ENCODE measurements at regions not wholly inside any gene's neighbourhood (a gene's known extent, or its start where the extent isn't known, plus 50 kb on each side); places are given as distances from the start of the nearest gene placed in this dataset.

- no peak overlapping the region for H3K9ac ChIP-seq (ENCODE audit: low read length)
- no peak overlapping the region for H3K4me3 Mint-ChIP-seq (ENCODE audit: unreplicated experiment)
- no peaks in the 10 kb centered on the region for H3K9me3 Mint-ChIP-seq (ENCODE audit: unreplicated experiment)
- no peak for DNase-seq (ENCODE audit: low read depth)
- no peak overlapping the region for H3K4me3 ChIP-seq (ENCODE audit: insufficient read depth, low read depth, low read length)
- H3K27ac ChIP-seq (ENCODE audit: low read depth, low read length): no peak overlapping the region
- H3K36me3 ChIP-seq (ENCODE audit: insufficient read depth, low read length): no peaks in the 10 kb centered on the region
- no peaks in the 10 kb centered on the region for H4K20me1 ChIP-seq (ENCODE audit: insufficient read depth, low read length)
- no peaks in the 10 kb centered on the region for H3K27me3 Mint-ChIP-seq (ENCODE audit: low read depth, unreplicated experiment)
- H3K27me3 ChIP-seq (ENCODE audit: insufficient read depth, low read length): no peaks in the 10 kb centered on the region
- TF ChIP-seq, protein P1, sequence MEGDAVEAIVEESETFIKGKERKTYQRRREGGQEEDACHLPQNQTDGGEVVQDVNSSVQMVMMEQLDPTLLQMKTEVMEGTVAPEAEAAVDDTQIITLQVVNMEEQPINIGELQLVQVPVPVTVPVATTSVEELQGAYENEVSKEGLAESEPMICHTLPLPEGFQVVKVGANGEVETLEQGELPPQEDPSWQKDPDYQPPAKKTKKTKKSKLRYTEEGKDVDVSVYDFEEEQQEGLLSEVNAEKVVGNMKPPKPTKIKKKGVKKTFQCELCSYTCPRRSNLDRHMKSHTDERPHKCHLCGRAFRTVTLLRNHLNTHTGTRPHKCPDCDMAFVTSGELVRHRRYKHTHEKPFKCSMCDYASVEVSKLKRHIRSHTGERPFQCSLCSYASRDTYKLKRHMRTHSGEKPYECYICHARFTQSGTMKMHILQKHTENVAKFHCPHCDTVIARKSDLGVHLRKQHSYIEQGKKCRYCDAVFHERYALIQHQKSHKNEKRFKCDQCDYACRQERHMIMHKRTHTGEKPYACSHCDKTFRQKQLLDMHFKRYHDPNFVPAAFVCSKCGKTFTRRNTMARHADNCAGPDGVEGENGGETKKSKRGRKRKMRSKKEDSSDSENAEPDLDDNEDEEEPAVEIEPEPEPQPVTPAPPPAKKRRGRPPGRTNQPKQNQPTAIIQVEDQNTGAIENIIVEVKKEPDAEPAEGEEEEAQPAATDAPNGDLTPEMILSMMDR (IDR thresholded peaks at IDR 0.05; ENCODE audit: insufficient read depth, low read depth, low read length): no peak
- TF ChIP-seq EZH2 (IDR thresholded peaks at IDR 0.05; ENCODE audit: insufficient read depth, low read length): no peak
- peaks cover 6% of the 10 kb centered on the region for H3K4me1 Mint-ChIP-seq (ENCODE audit: low read depth, unreplicated experiment)
- no peak overlapping the region for H3K4me2 ChIP-seq (ENCODE audit: low read length)
- no peak for FAIRE-seq
- no peak overlapping the region for H2AFZ ChIP-seq (ENCODE audit: low read depth, low read length)
- H3K79me2 ChIP-seq (ENCODE audit: insufficient read depth, low read length): no peaks in the 10 kb centered on the region
- H3K4me1 ChIP-seq (ENCODE audit: insufficient read depth, low read length): no peaks in the 10 kb centered on the region
- no peak overlapping the region for H3K27ac Mint-ChIP-seq (ENCODE audit: unreplicated experiment)
- H3K9me3 ChIP-seq (ENCODE audit: insufficient read depth, low read depth, low read length): no peaks in the 10 kb centered on the region
- no peaks in the 10 kb centered on the region for H3K36me3 Mint-ChIP-seq (ENCODE audit: low read depth, unreplicated experiment)
These were observed 84.5 kb upstream of the SEMA3C start for GRCh38 chr7:81003326-81003725.

DNA sequence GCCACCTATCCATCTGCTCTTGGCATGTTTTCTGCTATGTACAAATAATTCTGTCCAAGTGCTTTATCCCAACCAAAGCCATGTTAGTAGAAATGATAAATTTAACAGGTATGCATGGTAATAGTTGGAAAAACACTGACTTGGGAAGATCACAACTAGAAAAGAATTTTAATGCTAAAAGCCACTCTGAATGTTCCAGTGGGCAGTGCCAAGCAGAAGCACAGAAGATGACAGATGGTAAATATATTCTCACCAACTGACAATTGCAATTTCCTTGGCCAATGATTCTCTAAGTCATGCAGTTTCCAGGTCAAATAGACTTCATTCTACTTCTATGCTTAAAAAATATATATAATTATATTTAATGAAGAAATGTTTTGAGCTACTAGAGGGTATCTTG lies 83.6 kb upstream of the SEMA3C start:
- Histone ChIP-seq H3K27ac (ENCODE audit: low read depth, low read length) (no peak overlapping the region), H4K20me1 (ENCODE audit: insufficient read depth, low read length) (no peaks in the 10 kb centered on the region), H3K9ac (ENCODE audit: low read length) (no peak overlapping the region), H3K36me3 (ENCODE audit: insufficient read depth, low read length) (no peaks in the 10 kb centered on the region), H3K4me1 (ENCODE audit: insufficient read depth, low read length) (no peaks in the 10 kb centered on the region), H3K79me2 (ENCODE audit: insufficient read depth, low read length) (no peaks in the 10 kb centered on the region), H3K9me3 (ENCODE audit: insufficient read depth, low read depth, low read length) (no peaks in the 10 kb centered on the region), H3K4me2 (ENCODE audit: low read length) (no peak overlapping the region), H2AFZ (ENCODE audit: low read depth, low read length) (no peak overlapping the region), H3K4me3 (ENCODE audit: insufficient read depth, low read depth, low read length) (no peak overlapping the region), H3K27me3 (ENCODE audit: insufficient read depth, low read length) (no peaks in the 10 kb centered on the region)
- Mint-ChIP-seq H3K4me1 (ENCODE audit: low read depth, unreplicated experiment) (peaks cover 6% of the 10 kb centered on the region), H3K4me3 (ENCODE audit: unreplicated experiment) (no peak overlapping the region), H3K9me3 (ENCODE audit: unreplicated experiment) (no peaks in the 10 kb centered on the region), H3K27ac (ENCODE audit: unreplicated experiment) (no peak overlapping the region), H3K27me3 (ENCODE audit: low read depth, unreplicated experiment) (no peaks in the 10 kb centered on the region), H3K36me3 (ENCODE audit: low read depth, unreplicated experiment) (no peaks in the 10 kb centered on the region)
- TF ChIP-seq, protein P1 (IDR thresholded peaks at IDR 0.05; ENCODE audit: insufficient read depth, low read depth, low read length): no peak
- no peak for TF ChIP-seq EZH2 (IDR thresholded peaks at IDR 0.05; ENCODE audit: insufficient read depth, low read length)
- DNase-seq (ENCODE audit: low read depth): no peak
- no peak for FAIRE-seq

DNA sequence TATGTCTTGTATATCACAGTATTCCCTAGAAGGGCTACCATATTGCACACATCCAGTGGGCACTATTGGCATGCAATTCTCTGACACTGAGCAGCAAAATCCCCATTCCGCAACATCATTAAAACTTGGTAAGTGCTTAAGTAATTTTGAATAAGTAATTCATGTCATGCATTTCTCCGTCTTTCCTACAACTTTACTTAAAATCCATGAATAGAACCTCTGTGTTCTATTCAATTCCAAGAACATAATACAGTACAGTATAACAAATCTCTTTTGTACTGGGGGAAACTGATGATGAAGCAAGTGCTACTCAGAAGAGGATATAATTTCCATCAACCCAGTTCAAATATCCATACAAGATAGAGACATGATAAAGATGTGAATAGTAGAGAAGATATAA lies 80.9 kb upstream of the SEMA3C start:
- Histone ChIP-seq H3K9me3 (ENCODE audit: insufficient read depth, low read depth, low read length) (no peaks in the 10 kb centered on the region), H3K9ac (ENCODE audit: low read length) (no peak overlapping the region), H3K27ac (ENCODE audit: low read depth, low read length) (no peak overlapping the region), H3K4me2 (ENCODE audit: low read length) (no peak overlapping the region), H3K4me3 (ENCODE audit: insufficient read depth, low read depth, low read length) (no peak overlapping the region), H3K79me2 (ENCODE audit: insufficient read depth, low read length) (no peaks in the 10 kb centered on the region), H2AFZ (ENCODE audit: low read depth, low read length) (no peak overlapping the region), H3K36me3 (ENCODE audit: insufficient read depth, low read length) (no peaks in the 10 kb centered on the region), H4K20me1 (ENCODE audit: insufficient read depth, low read length) (no peaks in the 10 kb centered on the region), H3K4me1 (ENCODE audit: insufficient read depth, low read length) (no peaks in the 10 kb centered on the region), H3K27me3 (ENCODE audit: insufficient read depth, low read length) (no peaks in the 10 kb centered on the region)
- Mint-ChIP-seq H3K36me3 (ENCODE audit: low read depth, unreplicated experiment) (no peaks in the 10 kb centered on the region), H3K9me3 (ENCODE audit: unreplicated experiment) (no peaks in the 10 kb centered on the region), H3K27me3 (ENCODE audit: low read depth, unreplicated experiment) (no peaks in the 10 kb centered on the region), H3K4me1 (ENCODE audit: low read depth, unreplicated experiment) (peaks cover 6% of the 10 kb centered on the region), H3K4me3 (ENCODE audit: unreplicated experiment) (no peak overlapping the region), H3K27ac (ENCODE audit: unreplicated experiment) (no peak overlapping the region)
- FAIRE-seq: no peak
- TF ChIP-seq EZH2 (IDR thresholded peaks at IDR 0.05; ENCODE audit: insufficient read depth, low read length): no peak
- TF ChIP-seq, protein P1 (IDR thresholded peaks at IDR 0.05; ENCODE audit: insufficient read depth, low read depth, low read length): no peak
- DNase-seq (ENCODE audit: low read depth): no peak

All from astrocyte (in vitro differentiated cells and primary cell).